SK-N-MC (cell line): ENCODE measurements at regions not wholly inside any gene's neighbourhood (a gene's known extent, or its start where the extent isn't known, plus 50 kb on each side); places are given as distances from the start of the nearest gene placed in this dataset.

Source experiments
- EZH2 ChIP-seq: fragments of 200-600 bp; sonication (generic); IDR thresholded peaks from one replicate; pipeline ENCODE4 v1.6.1; 2017; ENCODE audit warnings: antibody characterized with exemption
- POLR2AphosphoS5 ChIP-seq: IDR thresholded peaks from 2 replicates; pipeline ENCODE4 v1.6.1; 2012; ENCODE audit warnings: mild to moderate bottlenecking, low read depth, low read length, borderline replicate concordance

DNA sequence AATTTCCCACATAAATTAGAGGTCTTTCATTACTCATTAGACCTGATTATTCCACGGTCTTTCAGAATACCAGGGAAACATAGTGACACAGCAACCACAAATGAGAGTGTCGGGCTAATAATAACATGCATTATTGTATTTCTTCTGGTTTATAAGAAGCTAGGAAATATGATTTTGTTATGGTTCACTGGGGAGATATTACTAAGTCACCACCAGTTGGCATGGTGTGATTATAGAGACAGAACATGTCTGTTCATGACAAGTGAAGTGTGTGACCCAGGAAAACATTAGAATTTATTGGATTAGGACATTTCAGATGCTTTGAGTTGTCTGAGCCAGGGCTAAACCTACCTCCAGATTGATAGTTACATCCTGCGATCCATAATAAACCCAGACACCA, 494.4 kb downstream of the FBXO15 start:
- TF ChIP-seq EZH2: no peak
- TF ChIP-seq POLR2AphosphoS5: no peak
